H1 (cell line): ENCODE measurements at regions not wholly inside any gene's neighbourhood (a gene's known extent, or its start where the extent isn't known, plus 50 kb on each side); places are given as distances from the start of the nearest gene placed in this dataset.

Experiments used
- CTCF ChIA-PET: fragments of 300-600 bp; sonication (Branson Sonifier 250); formaldehyde crosslinking; loops from one replicate; lab custom pipeline; 2021; ENCODE audit not compliant: partially characterized antibody; lab: Charles Lee
- POLR2A ChIA-PET: fragments of 300-600 bp; sonication (Branson Sonifier 250); formaldehyde crosslinking; loops from one replicate; lab custom pipeline; 2021; ENCODE audit warnings: inconsistent platforms; ENCODE audit not compliant: partially characterized antibody; lab: Charles Lee
- DNase-seq, 2 experiments: peaks; one replicate each; pipeline versions ENCODE4 v3.0.0 to v3.0.0-alpha.2; 2010 to 2022; ENCODE audit warnings: low spot score in 2 of 2, low read depth in 1 of 2, mixed read lengths in 1 of 2
- FAIRE-seq: peaks from 2 replicates; lab custom pipeline; 2011; peaks lifted over from hg19 to GRCh38; lab: Jason Lieb, UNC
- H2AFZ ChIP-seq: 2 replicates; pipeline ENCODE4 v1.8.1; 2012; ENCODE audit warnings: low read length, inconsistent platforms
- H2AK5ac ChIP-seq: 2 replicates; pipeline ENCODE4 v1.6.1; 2013; ENCODE audit warnings: low read depth, low read length
- H2BK120ac ChIP-seq: replicated peaks from 2 replicates; pipeline ENCODE3; 2013; ENCODE audit warnings: low read depth, low read length, inconsistent platforms
- H2BK12ac ChIP-seq: 2 replicates; pipeline ENCODE4 v1.6.1; 2013; ENCODE audit warnings: low read depth, low read length
- H2BK15ac ChIP-seq: 2 replicates; pipeline ENCODE4 v1.6.1; 2013; ENCODE audit warnings: low read length
- H2BK20ac ChIP-seq: 2 replicates; pipeline ENCODE4 v1.6.1; 2013; ENCODE audit warnings: low read length
- H2BK5ac ChIP-seq: 2 replicates; pipeline ENCODE4 v1.6.1; 2013; ENCODE audit warnings: low read depth, low read length
- H3K14ac ChIP-seq: 2 replicates; pipeline ENCODE4 v1.6.1; 2013; ENCODE audit warnings: inconsistent platforms; ENCODE audit not compliant: insufficient read length
- H3K18ac ChIP-seq: 2 replicates; pipeline ENCODE4 v1.6.1; 2013; ENCODE audit warnings: low read length; ENCODE audit errors: extremely low read depth
- H3K23ac ChIP-seq: 2 replicates; pipeline ENCODE4 v1.6.1; 2013; ENCODE audit warnings: inconsistent platforms; ENCODE audit not compliant: insufficient read length
- H3K23me2 ChIP-seq: 2 replicates; pipeline ENCODE4 v1.6.1; 2013; ENCODE audit warnings: low read depth, low read length
- H3K27ac ChIP-seq: 2 replicates; pipeline ENCODE4 v1.6.1; 2011; ENCODE audit warnings: low read depth, low read length, inconsistent platforms
- H3K27me3 ChIP-seq, 4 experiments: replicated peaks in 1 of 4; 1 replicate in 1 of 4; 2 replicates in 3 of 4; pipeline versions ENCODE4 v1.6.1 to v1.8.1; 2011 to 2013; ENCODE audit warnings: low read length in 3 of 4, mild to moderate bottlenecking in 3 of 4, inconsistent platforms in 2 of 4, mixed read lengths in 2 of 4, moderate library complexity in 1 of 4; ENCODE audit not compliant: control insufficient read depth in 3 of 4, insufficient read depth in 3 of 4; ENCODE audit errors: extremely low read depth in 1 of 4
- H3K36me3 ChIP-seq, 4 experiments: 2 replicates each; pipeline versions ENCODE4 v1.6.1 to v1.8.1; 2011 to 2013; ENCODE audit warnings: mild to moderate bottlenecking in 4 of 4, low read length in 3 of 4, moderate library complexity in 2 of 4, control low read depth in 1 of 4, inconsistent platforms in 1 of 4; ENCODE audit not compliant: insufficient read depth in 4 of 4, control insufficient read depth in 2 of 4
- H3K4ac ChIP-seq: replicated peaks from 2 replicates; pipeline ENCODE3; 2013; ENCODE audit warnings: low read length, low read depth, mixed read lengths, inconsistent platforms; ENCODE audit not compliant: insufficient read length
- H3K4me1 ChIP-seq, 4 experiments: replicated peaks in 1 of 4; 1 replicate in 1 of 4; 2 replicates in 3 of 4; pipeline versions ENCODE4 v1.6.1 to v1.8.1; 2011 to 2013; ENCODE audit warnings: low read length in 3 of 4, inconsistent platforms in 2 of 4, mixed read lengths in 1 of 4; ENCODE audit not compliant: insufficient read depth in 4 of 4, control insufficient read depth in 3 of 4
- H3K4me2 ChIP-seq, 2 experiments: 2 replicates each; pipeline versions ENCODE4 v1.6.1 to v1.8.1; 2011 to 2013; ENCODE audit warnings: low read depth in 2 of 2, low read length in 2 of 2, control low read depth in 1 of 2, inconsistent platforms in 1 of 2, mild to moderate bottlenecking in 1 of 2; ENCODE audit not compliant: insufficient read depth in 1 of 2
- H3K4me3 ChIP-seq, 4 experiments: fragments of 200-600, 300-600 bp in 1 of 4; sonication (generic), shearing (Covaris generic), sonication (Bioruptor Twin) in 1 of 4; 2 replicates each; pipeline versions ENCODE4 v1.5.1 to v1.8.1; 2011 to 2016; ENCODE audit warnings: low read length in 4 of 4, low read depth in 3 of 4, control low read depth in 2 of 4, inconsistent platforms in 2 of 4, mild to moderate bottlenecking in 2 of 4, mixed read lengths in 1 of 4, moderate library complexity in 1 of 4; ENCODE audit not compliant: insufficient read depth in 2 of 4; ENCODE audit errors: extremely low read depth in 1 of 4
- H3K56ac ChIP-seq: replicated peaks from 2 replicates; pipeline ENCODE3; 2013; ENCODE audit warnings: low read depth, mild to moderate bottlenecking, mixed read lengths, low read length, inconsistent platforms; ENCODE audit not compliant: insufficient read length
- H3K79me1 ChIP-seq: 2 replicates; pipeline ENCODE4 v1.6.1; 2013; ENCODE audit warnings: low read depth, low read length, control low read depth
- H3K79me2 ChIP-seq, 2 experiments: 2 replicates each; pipeline versions ENCODE4 v1.6.1 to v1.8.1; 2012 to 2013; ENCODE audit warnings: low read length in 2 of 2, mild to moderate bottlenecking in 2 of 2, inconsistent platforms in 1 of 2; ENCODE audit not compliant: insufficient read depth in 2 of 2, control insufficient read depth in 1 of 2
- H3K9ac ChIP-seq, 4 experiments: replicated peaks in 1 of 4; 1 replicate in 1 of 4; 2 replicates in 3 of 4; pipeline versions ENCODE4 v1.6.1 to v1.8.1; 2011 to 2013; ENCODE audit warnings: low read depth in 3 of 4, low read length in 3 of 4, control low read depth in 2 of 4, mild to moderate bottlenecking in 2 of 4, moderate library complexity in 2 of 4, inconsistent platforms in 1 of 4; ENCODE audit errors: extremely low read depth in 1 of 4
- H3K9me3 ChIP-seq, 2 experiments: 2 replicates each; pipeline versions ENCODE4 v1.6.1 to v1.8.1; 2012 to 2013; ENCODE audit warnings: mild to moderate bottlenecking in 2 of 2, moderate library complexity in 2 of 2, control low read depth in 1 of 2, inconsistent platforms in 1 of 2, low read depth in 1 of 2, low read length in 1 of 2, mixed read lengths in 1 of 2; ENCODE audit not compliant: insufficient read depth in 2 of 2
- H4K20me1 ChIP-seq, 2 experiments: replicated peaks in 1 of 2; 2 replicates each; pipeline versions ENCODE3 to v1.8.1; 2011 to 2013; ENCODE audit warnings: inconsistent platforms in 2 of 2, low read length in 2 of 2, mild to moderate bottlenecking in 1 of 2; ENCODE audit not compliant: insufficient read depth in 2 of 2, control insufficient read depth in 1 of 2
- H4K5ac ChIP-seq: 2 replicates; pipeline ENCODE4 v1.6.1; 2013; ENCODE audit warnings: low read length, low read depth, mixed read lengths, inconsistent platforms; ENCODE audit not compliant: insufficient read length
- H4K8ac ChIP-seq: 2 replicates; pipeline ENCODE4 v1.8.0; 2013; ENCODE audit warnings: mild to moderate bottlenecking, moderate library complexity, low read length, inconsistent platforms; ENCODE audit not compliant: insufficient read depth; ENCODE audit errors: extremely low read depth
- H4K91ac ChIP-seq: replicated peaks from 2 replicates; pipeline ENCODE3; 2013; ENCODE audit warnings: low read length, mixed read lengths, inconsistent platforms; ENCODE audit not compliant: insufficient read length
- CBX5 ChIP-seq: fragments of 300-800, 300-1000 bp; sonication (generic); IDR thresholded peaks from 2 replicates; pipeline ENCODE4 v1.7.1; 2016; ENCODE audit warnings: antibody characterized with exemption, low read length, low read depth
- CREB1 ChIP-seq: IDR thresholded peaks from 2 replicates; pipeline ENCODE4 v1.6.1; 2012; ENCODE audit warnings: inconsistent platforms
- HDAC2 ChIP-seq, 2 experiments: fragments of 300-600 bp in 1 of 2; sonication (generic) in 1 of 2; IDR thresholded peaks; 2 replicates each; pipeline ENCODE4 v1.6.1; 2011 to 2012; ENCODE audit warnings: low read depth in 2 of 2, low read length in 2 of 2, mild to moderate bottlenecking in 2 of 2, moderate library complexity in 2 of 2, borderline replicate concordance in 1 of 2, inconsistent platforms in 1 of 2
- KDM1A ChIP-seq: fragments of 200-600, 300-600 bp; sonication (generic); IDR thresholded peaks from 2 replicates; pipeline ENCODE4 v1.7.1; 2016; ENCODE audit warnings: mild to moderate bottlenecking, low read length, borderline replicate concordance
- KDM5A ChIP-seq: fragments of 200-600 bp; IDR thresholded peaks from 2 replicates; pipeline ENCODE4 v1.7.1; 2012; ENCODE audit warnings: mild to moderate bottlenecking, low read length, inconsistent platforms, mixed read lengths
- POLR2AphosphoS5 ChIP-seq: IDR thresholded peaks from 2 replicates; pipeline ENCODE4 v1.6.1; 2011; ENCODE audit warnings: low read depth, low read length
- RAD21 ChIP-seq, 2 experiments: IDR thresholded peaks in 1 of 2; conservative IDR thresholded peaks in 1 of 2; 2 replicates each; pipeline ENCODE4 v1.6.1; 2011; ENCODE audit warnings: low read depth in 2 of 2, low read length in 2 of 2, improper control_type of control experiment in 1 of 2, inconsistent platforms in 1 of 2, mild to moderate bottlenecking in 1 of 2, moderate library complexity in 1 of 2
- RBBP5 ChIP-seq: IDR thresholded peaks from 2 replicates; pipeline ENCODE4 v1.7.1; 2012; ENCODE audit warnings: low read depth, mild to moderate bottlenecking, inconsistent platforms, low read length, moderate library complexity, borderline replicate concordance
- RNF2 ChIP-seq: fragments of 200-900, 300-1000 bp; sonication (generic); IDR thresholded peaks from 2 replicates; pipeline ENCODE4 v1.7.1; 2016; ENCODE audit warnings: borderline replicate concordance, low read depth, mild to moderate bottlenecking, antibody characterized with exemption, low read length; ENCODE audit not compliant: poor library complexity, severe bottlenecking; ENCODE audit errors: missing control alignments
- SIRT6 ChIP-seq: IDR thresholded peaks from one replicate; pipeline ENCODE4 v1.7.1; 2012; ENCODE audit warnings: low read length, inconsistent platforms
- SIX5 ChIP-seq: IDR thresholded peaks from 2 replicates; pipeline ENCODE4 v1.6.1; 2011; ENCODE audit warnings: mild to moderate bottlenecking, low read depth, low read length
- SP1 ChIP-seq: IDR thresholded peaks from 2 replicates; pipeline ENCODE4 v1.6.1; 2011; ENCODE audit warnings: low read depth, low read length
- SRF ChIP-seq: IDR thresholded peaks from 2 replicates; pipeline ENCODE4 v1.6.1; 2011; ENCODE audit warnings: mild to moderate bottlenecking, low read depth, low read length, moderate library complexity
- ZNF274 ChIP-seq: IDR thresholded peaks from 2 replicates; pipeline ENCODE4 v1.7.0; 2012; ENCODE audit warnings: low read length, borderline replicate concordance; ENCODE audit errors: extremely low read depth
- WGBS, 2 experiments: shearing (Covaris generic) in 1 of 2; methylation state at CpG; one replicate each; pipeline versions ENCODE4 v1.1.6 to v1.1.7; 2013 to 2015; ENCODE audit warnings: low lambda C conversion rate in 2 of 2, mixed read lengths in 2 of 2, inconsistent platforms in 1 of 2, low coverage in 1 of 2, missing lambda C conversion rate in 1 of 2; ENCODE audit not compliant: insufficient replicate concordance in 2 of 2, insufficient coverage in 1 of 2, insufficient read length in 1 of 2; ENCODE audit errors: extremely low coverage in 1 of 2, missing lambda C conversion rate in 1 of 2; 5-methylcytosine and 5-hydroxymethylcytosine counted together
- TF ChIP-seq, protein P1 (sequence below): IDR thresholded peaks from 2 replicates; pipeline ENCODE4 v1.6.1; 2012; ENCODE audit warnings: inconsistent platforms

DNA sequence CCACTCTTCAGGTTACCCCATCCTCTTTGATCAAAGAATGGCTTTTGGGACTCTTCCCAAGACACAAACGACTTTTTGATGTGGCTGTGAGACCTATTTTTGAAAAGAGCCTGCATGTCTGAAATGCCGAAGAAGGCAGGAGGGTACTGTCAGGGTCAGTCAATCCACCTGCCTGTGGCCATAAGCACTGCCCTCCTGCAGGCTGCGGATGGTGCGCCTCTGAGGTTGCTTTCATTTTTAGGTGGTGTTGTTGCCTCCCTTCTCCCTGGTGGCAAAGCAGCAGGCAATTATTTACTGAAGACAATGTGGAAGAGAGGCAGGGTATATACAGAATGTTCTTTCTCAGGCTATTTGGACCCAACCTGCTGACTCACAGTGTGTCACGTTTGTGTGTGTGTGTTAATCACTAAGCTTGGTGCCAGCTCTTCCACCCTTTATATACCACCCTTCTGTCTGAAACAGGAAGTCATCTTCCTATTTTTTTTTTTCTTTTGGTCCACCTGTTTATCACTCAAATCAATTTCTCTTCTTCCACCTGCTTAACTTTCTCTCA, 1421.2 kb upstream of the CELF2 start:
- H3K27me3 ChIP-seq, result no peaks in the 10 kb centered on the region
- ChIA-PET CTCF (no interaction called here), POLR2A (no interaction called here)
- no peak overlapping the region for H2BK20ac ChIP-seq
- no peaks in the 10 kb centered on the region for H3K79me2 ChIP-seq
- FAIRE-seq (no peak), DNase-seq (no peak)
- no peak overlapping the region for H3K4me2 ChIP-seq
- no peaks in the 10 kb centered on the region for H3K79me1 ChIP-seq
- no peak overlapping the region for H3K4me3 ChIP-seq
- no peaks in the 10 kb centered on the region for H3K23me2 ChIP-seq
- no peak overlapping the region for H4K91ac ChIP-seq
- no peak overlapping the region for H4K5ac ChIP-seq
- no peak overlapping the region for H2AK5ac ChIP-seq
- no peak overlapping the region for H3K56ac ChIP-seq
- no peak overlapping the region for H3K14ac ChIP-seq
- H3K23ac ChIP-seq, result no peak overlapping the region
- no peak overlapping the region for H2BK12ac ChIP-seq
- no peak overlapping the region for H3K4ac ChIP-seq
- no peaks in the 10 kb centered on the region for H3K9me3 ChIP-seq
- no peak overlapping the region for H4K8ac ChIP-seq
- H2AFZ ChIP-seq, result no peak overlapping the region
- H3K18ac ChIP-seq, result no peak overlapping the region
- TF ChIP-seq SRF (no peak), RAD21 (IDR thresholded peaks at IDR 0.05 in 1 of 2, conservative IDR thresholded peaks at IDR 0.05 in 1 of 2; ENCODE audit: low read depth in 2 of 2, low read length in 2 of 2) (no peak), POLR2AphosphoS5 (no peak), RBBP5 (no peak), SIX5 (no peak), SIRT6 (no peak), CBX5 (no peak), SP1 (no peak), RNF2 (no peak), KDM1A (no peak), KDM5A (no peak), HDAC2 (IDR thresholded peaks at IDR 0.05; ENCODE audit: borderline replicate concordance in 1 of 2, low read depth in 2 of 2, low read length in 2 of 2) (no peak), ZNF274 (no peak), CREB1 (no peak)
- TF ChIP-seq, protein P1, sequence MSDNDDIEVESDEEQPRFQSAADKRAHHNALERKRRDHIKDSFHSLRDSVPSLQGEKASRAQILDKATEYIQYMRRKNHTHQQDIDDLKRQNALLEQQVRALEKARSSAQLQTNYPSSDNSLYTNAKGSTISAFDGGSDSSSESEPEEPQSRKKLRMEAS, result no peak
- no peaks in the 10 kb centered on the region for H3K4me1 ChIP-seq
- H3K9ac ChIP-seq, result no peak overlapping the region
- no peak overlapping the region for H2BK120ac ChIP-seq
- H3K27ac ChIP-seq, result no peak overlapping the region
- no peaks in the 10 kb centered on the region for H3K36me3 ChIP-seq
- no peak overlapping the region for H2BK15ac ChIP-seq
- 93% methylated on average over 5 of the region's 5 CpGs; no CpG with 5 or more reads in 1 of the 2 experiments for WGBS, 2 experiments
- H4K20me1 ChIP-seq, result no peaks in the 10 kb centered on the region
- H2BK5ac ChIP-seq, result no peak overlapping the region
